ENCODE measurements at regions not wholly inside any gene's neighbourhood (a gene's known extent, or its start where the extent isn't known, plus 50 kb on each side); places are given as distances from the start of the nearest gene placed in this dataset.

DNA sequence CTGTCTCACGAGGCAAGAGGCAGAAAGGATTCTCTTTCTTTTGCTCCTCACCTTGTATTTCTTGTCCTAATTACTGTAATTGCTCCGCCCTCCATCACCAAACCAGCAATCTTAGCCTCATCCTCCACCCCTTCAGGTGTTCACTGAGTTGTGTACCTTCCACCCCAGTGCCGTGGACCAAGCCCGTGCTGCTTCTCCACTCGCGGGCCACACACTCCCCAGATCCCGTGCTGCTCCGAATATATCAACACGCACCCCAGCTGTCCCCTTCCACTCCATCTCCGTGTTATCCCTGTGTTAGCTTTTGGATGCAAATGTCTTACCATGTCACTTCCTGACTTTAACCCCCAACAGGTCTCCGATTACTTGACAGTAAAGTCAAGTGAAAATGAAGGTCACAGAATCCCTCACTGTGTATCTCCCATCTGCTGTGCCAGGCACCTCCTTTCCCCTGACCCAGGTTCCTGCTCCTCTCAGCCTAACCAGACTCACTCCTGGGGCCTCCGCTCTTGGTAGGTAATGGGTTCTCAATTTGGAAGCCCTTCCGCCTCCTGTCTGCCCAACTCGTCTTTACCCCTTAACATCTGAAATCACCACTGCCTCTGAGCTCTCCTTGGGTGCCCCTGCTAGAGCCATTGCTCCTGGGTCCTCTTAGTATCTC lies 320.2 kb downstream of the MED10 start:
- TF ChIP-seq, protein P1, sequence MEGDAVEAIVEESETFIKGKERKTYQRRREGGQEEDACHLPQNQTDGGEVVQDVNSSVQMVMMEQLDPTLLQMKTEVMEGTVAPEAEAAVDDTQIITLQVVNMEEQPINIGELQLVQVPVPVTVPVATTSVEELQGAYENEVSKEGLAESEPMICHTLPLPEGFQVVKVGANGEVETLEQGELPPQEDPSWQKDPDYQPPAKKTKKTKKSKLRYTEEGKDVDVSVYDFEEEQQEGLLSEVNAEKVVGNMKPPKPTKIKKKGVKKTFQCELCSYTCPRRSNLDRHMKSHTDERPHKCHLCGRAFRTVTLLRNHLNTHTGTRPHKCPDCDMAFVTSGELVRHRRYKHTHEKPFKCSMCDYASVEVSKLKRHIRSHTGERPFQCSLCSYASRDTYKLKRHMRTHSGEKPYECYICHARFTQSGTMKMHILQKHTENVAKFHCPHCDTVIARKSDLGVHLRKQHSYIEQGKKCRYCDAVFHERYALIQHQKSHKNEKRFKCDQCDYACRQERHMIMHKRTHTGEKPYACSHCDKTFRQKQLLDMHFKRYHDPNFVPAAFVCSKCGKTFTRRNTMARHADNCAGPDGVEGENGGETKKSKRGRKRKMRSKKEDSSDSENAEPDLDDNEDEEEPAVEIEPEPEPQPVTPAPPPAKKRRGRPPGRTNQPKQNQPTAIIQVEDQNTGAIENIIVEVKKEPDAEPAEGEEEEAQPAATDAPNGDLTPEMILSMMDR (IDR thresholded peaks at IDR 0.05): no peak
- no peak for TF ChIP-seq POLR2A (IDR thresholded peaks at IDR 0.05)

Measured in heart left ventricle (tissue), 13 donors.